HEK293T (cell line): ENCODE measurements at regions not wholly inside any gene's neighbourhood (a gene's known extent, or its start where the extent isn't known, plus 50 kb on each side); places are given as distances from the start of the nearest gene placed in this dataset.

ENCODE experiments used
- ARNT ChIP-seq: fragments of 450-650 bp; IDR thresholded peaks from 2 replicates; pipeline ENCODE4 v1.6.1; 2017; ENCODE audit warnings: mild to moderate bottlenecking
- BHLHE40 ChIP-seq: fragments of 450-650 bp; IDR thresholded peaks from 2 replicates; pipeline ENCODE4 v1.6.1; 2016; ENCODE audit warnings: mild to moderate bottlenecking, moderate library complexity, borderline replicate concordance
- ELF4 ChIP-seq: fragments of 450-650 bp; IDR thresholded peaks from 2 replicates; pipeline ENCODE4 v1.6.1; 2017; ENCODE audit warnings: antibody characterized with exemption
- FOXA1 ChIP-seq: fragments of 450-650 bp; IDR thresholded peaks from 2 replicates; pipeline ENCODE4 v1.6.1; 2016; ENCODE audit warnings: mild to moderate bottlenecking
- FOXK2 ChIP-seq: fragments of 450-650 bp; IDR thresholded peaks from 2 replicates; pipeline ENCODE4 v1.6.1; 2016; ENCODE audit warnings: mild to moderate bottlenecking
- FOXM1 ChIP-seq: fragments of 450-650 bp; IDR thresholded peaks from 2 replicates; pipeline ENCODE4 v1.6.1; 2017; ENCODE audit warnings: mild to moderate bottlenecking, borderline replicate concordance
- HDGF ChIP-seq: fragments of 450-650 bp; IDR thresholded peaks from 2 replicates; pipeline ENCODE4 v1.6.1; 2017; ENCODE audit warnings: antibody characterized with exemption, borderline replicate concordance
- L3MBTL2 ChIP-seq: fragments of 450-650 bp; conservative IDR thresholded peaks from 2 replicates; pipeline ENCODE4 v1.6.1; 2016; ENCODE audit warnings: mild to moderate bottlenecking
- SP1 ChIP-seq: fragments of 450-650 bp; IDR thresholded peaks from 2 replicates; pipeline ENCODE4 v1.6.1; 2017
- SUZ12 ChIP-seq: fragments of 450-650 bp; IDR thresholded peaks from 2 replicates; pipeline ENCODE4 v1.6.1; 2016; ENCODE audit warnings: mild to moderate bottlenecking
- TARDBP ChIP-seq: fragments of 450-650 bp; IDR thresholded peaks from 2 replicates; pipeline ENCODE4 v1.6.1; 2016

GRCh38 chr12:59077575-59078426 is 157.5 kb upstream of the LRIG3 start:
- TF ChIP-seq FOXM1: no peak
- no peak for TF ChIP-seq HDGF
- TF ChIP-seq SP1: no peak
- no peak for TF ChIP-seq BHLHE40
- TF ChIP-seq ARNT: no peak
- TF ChIP-seq TARDBP: no peak
- TF ChIP-seq FOXA1: no peak
- TF ChIP-seq SUZ12: no peak
- TF ChIP-seq FOXK2: no peak
- TF ChIP-seq ELF4: no peak
- TF ChIP-seq L3MBTL2: no peak
